NOMO-1 (cell line): ENCODE measurements at regions not wholly inside any gene's neighbourhood (a gene's known extent, or its start where the extent isn't known, plus 50 kb on each side); places are given as distances from the start of the nearest gene placed in this dataset.

Source experiments
- DNase-seq, 2 experiments: peaks; one replicate each; lab custom pipeline; 2025; ENCODE audit not compliant: unreplicated experiment in 2 of 2; lab: John Stamatoyannopoulos, UW

- no peak for DNase-seq
These were observed 926.3 kb downstream of the FSTL5 start for GRCh38 chr4:161237495-161237894.

- DNase-seq = no peak
These were observed 938.5 kb downstream of the FSTL5 start for GRCh38 chr4:161225327-161225726.

DNA sequence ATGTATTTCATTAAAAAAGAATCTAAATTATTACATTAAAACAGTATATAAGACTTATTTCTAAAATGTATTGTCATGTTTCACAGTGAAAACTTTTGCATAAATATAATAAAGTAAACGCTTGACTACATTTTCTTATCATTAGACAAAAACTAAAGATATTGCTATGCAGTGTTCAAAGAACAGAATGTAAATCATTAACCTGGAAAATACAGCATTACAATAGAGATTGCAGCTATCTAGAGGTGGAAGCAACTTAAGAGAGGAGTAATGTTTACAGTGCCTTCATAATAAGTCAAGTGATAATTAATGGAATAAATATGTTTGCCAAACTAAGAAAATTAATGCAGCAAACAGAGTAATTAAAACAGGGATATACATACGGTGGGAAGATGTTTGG is 940.9 kb downstream of the FSTL5 start:
- DNase-seq = no peak

DNA sequence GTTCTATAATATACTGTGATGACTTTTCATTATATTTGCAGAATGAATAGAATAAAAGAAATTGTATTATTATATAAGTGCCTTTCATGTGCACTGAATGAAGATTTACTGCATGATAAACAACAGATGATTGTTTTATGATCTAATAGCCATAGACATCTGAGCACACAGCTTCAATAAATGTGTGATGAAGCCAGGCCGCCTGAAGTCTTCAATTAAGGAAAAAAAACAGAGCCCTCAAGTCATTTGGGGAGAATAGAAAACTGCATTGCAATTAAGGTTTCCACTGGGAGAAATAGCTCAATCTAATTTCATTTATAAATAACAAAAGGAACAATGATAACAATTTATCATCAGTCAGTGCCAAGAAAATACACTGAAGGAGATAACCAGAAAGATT is 955.2 kb downstream of the FSTL5 start:
- no peak for DNase-seq

DNA sequence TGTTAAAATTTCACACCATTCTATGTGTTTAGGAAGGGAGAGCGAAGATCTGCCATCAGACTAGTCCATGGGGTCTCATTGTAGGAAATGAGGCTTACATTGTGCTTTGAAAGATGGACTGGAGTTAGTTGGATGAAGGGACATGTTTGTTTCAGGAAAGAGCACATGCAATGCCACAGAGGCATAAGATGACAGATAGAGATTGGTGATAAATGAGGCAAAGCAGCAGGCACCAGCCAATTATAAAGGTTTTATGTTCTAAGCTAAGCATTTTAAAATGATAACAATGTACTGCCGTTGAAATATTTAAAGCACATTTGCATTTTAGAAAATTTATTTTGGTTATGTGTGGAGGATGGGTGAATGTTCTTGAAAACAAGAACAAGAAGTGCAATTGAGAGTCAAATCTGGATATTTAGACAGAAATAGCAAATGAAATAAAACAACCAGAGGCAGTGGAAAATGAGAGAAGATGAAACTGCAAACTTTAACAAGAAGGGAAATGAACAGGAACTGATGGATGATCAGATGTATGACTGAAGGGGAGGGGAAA is 957.2 kb downstream of the FSTL5 start:
- no peak for DNase-seq

GRCh38 chr4:161203865-161204264 is 959.9 kb downstream of the FSTL5 start:
- DNase-seq = no peak

DNA sequence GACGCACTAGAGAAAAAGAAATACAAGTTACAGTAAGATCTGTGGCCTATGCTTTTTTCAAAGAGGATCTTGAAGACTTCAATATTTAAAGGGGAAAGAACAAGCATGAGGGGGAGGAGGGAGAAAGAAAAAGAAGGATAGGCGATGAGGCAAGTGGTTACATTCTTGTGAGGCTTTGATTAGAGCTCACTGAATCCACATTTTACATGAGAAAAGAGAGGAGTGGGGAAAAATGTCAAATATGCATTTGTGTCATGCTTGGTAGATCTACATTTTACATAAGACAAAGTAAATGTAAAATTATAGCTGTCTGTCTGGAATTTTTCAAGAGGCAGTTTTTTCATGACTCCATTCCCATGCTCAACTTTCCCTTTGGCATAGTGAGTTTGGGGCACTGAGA is 965.9 kb downstream of the FSTL5 start:
- no peak for DNase-seq

- no peak for DNase-seq
These were observed 966.3 kb downstream of the FSTL5 start for GRCh38 chr4:161197474-161197873.

GRCh38 chr4:161189286-161190134 is 974.3 kb downstream of the FSTL5 start:
- DNase-seq = no peak

- DNase-seq = no peak
These were observed 975.2 kb downstream of the FSTL5 start for GRCh38 chr4:161188578-161188977.

- DNase-seq = no peak
These were observed 976.2 kb downstream of the FSTL5 start for GRCh38 chr4:161187569-161187968.

- DNase-seq = no peak
These were observed 977.0 kb downstream of the FSTL5 start for GRCh38 chr4:161186750-161187149.

DNA sequence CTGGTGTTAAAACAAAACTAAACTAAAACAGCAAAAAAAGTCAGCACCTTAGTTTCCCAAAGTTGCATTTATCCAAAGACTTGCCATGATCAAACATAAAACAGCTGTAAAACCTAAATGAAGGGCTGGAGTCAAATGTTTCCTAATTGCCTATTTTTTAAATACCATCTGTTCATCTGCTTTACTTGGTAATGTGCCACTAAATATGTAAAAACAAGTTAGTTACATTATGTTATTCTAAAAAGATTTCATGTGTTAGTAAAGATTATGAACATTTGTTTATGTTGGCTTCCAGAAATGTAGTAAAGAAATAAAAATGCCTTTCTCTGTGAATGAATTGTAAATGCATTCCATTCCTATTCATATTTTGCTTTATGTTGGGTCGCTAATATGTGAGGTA is 977.8 kb downstream of the FSTL5 start:
- no peak for DNase-seq

DNA sequence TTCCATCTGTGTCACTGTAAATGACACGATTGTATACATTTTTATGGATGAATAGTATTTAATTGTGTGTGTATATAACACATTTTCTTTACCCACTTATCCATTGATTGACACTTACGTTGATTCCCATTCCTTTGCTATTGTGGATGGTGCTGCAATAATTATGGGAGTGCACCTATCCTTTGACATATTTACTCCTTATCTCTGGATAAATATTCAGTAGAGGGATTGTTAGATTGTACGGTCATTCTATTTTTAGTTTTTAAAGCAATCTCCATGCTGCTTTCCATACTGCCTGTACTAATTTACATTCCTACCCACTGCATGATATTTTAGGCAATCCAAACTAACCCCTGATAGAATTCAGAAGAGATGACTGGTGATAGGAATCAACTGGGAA is 980.1 kb downstream of the FSTL5 start:
- no peak for DNase-seq

DNA sequence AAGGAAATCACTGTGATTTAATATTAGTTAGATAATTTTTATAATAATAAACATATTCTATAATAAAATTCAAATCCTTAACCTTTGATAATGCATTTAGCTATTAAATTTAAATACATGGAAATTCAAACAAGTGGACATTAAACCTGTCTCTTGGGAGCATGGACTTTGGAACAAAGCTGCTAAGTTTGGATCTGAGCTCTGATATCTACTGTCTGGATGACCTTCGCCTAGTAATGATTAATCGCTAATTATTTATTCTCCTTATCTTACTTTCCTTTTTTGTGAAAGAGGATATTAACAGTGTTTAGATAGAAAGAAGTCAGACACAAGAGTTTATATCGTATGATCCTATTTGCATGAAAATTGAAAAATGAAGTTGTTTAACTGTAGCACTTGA is 980.9 kb downstream of the FSTL5 start:
- DNase-seq = no peak

DNA sequence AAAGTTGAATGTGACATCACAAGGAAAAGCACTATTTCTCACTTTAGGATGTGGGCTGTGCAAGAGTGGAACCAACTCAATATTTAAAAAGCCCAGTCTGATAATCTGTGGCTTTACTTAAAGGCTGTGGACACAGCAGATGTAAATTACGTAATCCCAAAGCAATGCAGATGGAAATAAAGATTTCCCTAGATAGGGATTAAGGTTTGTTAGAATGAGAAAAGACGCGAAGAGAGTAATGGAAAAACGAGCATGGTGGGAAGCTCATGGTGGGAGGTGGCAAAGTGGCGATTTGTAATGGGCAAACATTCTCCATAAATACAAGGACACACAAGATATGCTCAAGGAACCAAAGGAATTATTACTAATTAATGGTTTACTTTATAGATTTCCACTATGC is 985.5 kb downstream of the FSTL5 start:
- DNase-seq = no peak

DNA sequence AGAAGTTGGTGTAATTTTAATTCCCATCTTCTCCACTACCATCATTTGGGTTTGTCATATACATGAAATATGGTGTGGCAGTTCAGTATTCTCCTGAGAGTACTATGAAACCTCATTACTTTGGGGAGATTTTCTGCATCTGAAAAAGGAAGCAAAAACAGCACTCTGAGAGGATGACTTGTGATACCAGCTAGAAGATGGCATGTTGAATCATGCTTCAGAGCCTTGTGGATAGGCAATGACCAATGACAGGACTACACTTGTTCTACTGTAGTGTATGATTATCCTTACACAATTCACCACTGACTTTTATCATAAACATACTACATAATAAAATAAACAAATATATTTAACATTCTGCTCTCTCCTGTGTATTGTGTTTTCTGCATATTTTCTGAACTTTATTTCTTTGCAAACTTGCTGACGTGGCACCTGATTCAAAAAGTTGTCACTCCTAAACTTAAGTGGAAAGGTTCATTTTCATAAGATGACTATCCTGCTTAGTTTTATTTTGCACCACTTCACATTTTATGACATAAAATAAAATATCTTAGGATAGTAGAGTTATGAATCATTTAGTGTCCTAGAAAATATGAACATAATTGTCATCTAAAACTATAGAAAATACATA is 991.3 kb downstream of the FSTL5 start:
- no peak for DNase-seq

GRCh38 chr4:161167539-161167938 is 996.3 kb downstream of the FSTL5 start:
- DNase-seq = no peak

DNA sequence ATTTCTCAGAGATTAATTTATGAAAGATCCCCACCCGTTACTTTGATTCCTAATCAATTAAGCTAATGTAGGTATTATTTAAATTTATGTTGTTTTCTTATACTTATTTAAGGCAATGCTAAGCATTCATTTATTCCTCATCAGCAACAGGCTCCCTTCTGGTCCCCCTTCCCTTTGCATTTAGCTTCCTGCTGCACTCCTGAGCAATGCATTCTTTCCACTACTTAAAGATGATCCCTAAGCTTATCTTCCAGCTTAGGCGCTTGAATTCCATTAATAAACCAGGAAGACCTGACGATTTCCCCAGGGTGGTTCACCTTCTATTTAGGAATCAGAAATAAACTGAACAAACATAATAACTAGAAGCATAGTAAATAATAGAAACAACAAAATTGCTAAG is 1003.1 kb downstream of the FSTL5 start:
- no peak for DNase-seq

- no peak for DNase-seq
These were observed 1015.7 kb downstream of the FSTL5 start for GRCh38 chr4:161148051-161148450.

GRCh38 chr4:161143375-161143774 is 1020.4 kb downstream of the FSTL5 start:
- no peak for DNase-seq

DNA sequence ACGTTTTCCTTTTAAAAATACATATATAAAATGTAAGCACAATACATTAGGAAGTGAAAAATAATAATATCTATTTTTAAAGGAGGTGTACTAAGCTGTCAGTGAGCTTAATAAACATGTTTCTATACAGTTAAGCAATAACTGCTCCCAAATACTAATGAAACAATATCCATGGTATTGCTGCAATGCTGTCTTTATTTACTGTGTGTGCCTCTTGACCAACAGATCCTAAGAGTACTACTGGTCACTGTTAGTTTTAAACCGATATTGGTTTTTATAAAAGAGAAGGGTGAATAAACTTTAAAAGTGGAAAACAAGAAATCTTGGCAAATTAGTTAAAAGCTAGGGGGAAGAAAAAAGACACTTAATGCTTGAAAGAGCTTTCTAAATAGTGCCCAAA is 1029.0 kb downstream of the FSTL5 start:
- no peak for DNase-seq
